Right atrium auricular region (tissue), 2 donors: ENCODE measurements at regions not wholly inside any gene's neighbourhood (a gene's known extent, or its start where the extent isn't known, plus 50 kb on each side); places are given as distances from the start of the nearest gene placed in this dataset.
A peak's percentile ranks its signal among the peaks of the same experiment; 100 is the strongest.
"Not testable (repeated sequence)": the region's sequence is repeated elsewhere in the genome, so short reads cannot be mapped to it uniquely, and the experiment has no call there.

Experiments
- DNase-seq: peaks from one replicate; pipeline ENCODE4 v3.0.0-alpha.2; 2019; ENCODE audit warnings: low spot score
- H3K27ac ChIP-seq, 2 donors: fragments of 200-600 bp; sonication (generic); 1 replicate in 1 of 2; 2 replicates in 1 of 2; pipeline ENCODE4 v1.5.1; 2016 to 2019
- H3K27me3 ChIP-seq, 2 donors: fragments of 200-600 bp; sonication (generic); one replicate each; pipeline versions ENCODE4 v1.5.1 to v1.6.0; 2017 to 2019
- H3K36me3 ChIP-seq: fragments of 200-600 bp; sonication (generic); one replicate; pipeline ENCODE4 v1.5.1; 2016
- H3K4me1 ChIP-seq, 2 donors: fragments of 200-600 bp; sonication (generic); one replicate each; pipeline versions ENCODE4 v1.5.1 to v1.6.0; 2017 to 2019
- H3K4me3 ChIP-seq, 2 donors: fragments of 200-600 bp; sonication (generic); 1 replicate in 1 of 2; 2 replicates in 1 of 2; pipeline ENCODE4 v1.5.1; 2017 to 2019; ENCODE audit warnings: mild to moderate bottlenecking in 1 of 2, moderate library complexity in 1 of 2
- H3K9me3 ChIP-seq, 2 donors: fragments of 200-600 bp; sonication (generic); one replicate each; pipeline ENCODE4 v1.5.1; 2019
- CTCF ChIP-seq, 2 donors: fragments of 200-600 bp; sonication (generic); IDR thresholded peaks; one replicate each; pipeline ENCODE4 v1.5.1; 2019; ENCODE audit warnings: antibody characterized with exemption in 2 of 2

DNA sequence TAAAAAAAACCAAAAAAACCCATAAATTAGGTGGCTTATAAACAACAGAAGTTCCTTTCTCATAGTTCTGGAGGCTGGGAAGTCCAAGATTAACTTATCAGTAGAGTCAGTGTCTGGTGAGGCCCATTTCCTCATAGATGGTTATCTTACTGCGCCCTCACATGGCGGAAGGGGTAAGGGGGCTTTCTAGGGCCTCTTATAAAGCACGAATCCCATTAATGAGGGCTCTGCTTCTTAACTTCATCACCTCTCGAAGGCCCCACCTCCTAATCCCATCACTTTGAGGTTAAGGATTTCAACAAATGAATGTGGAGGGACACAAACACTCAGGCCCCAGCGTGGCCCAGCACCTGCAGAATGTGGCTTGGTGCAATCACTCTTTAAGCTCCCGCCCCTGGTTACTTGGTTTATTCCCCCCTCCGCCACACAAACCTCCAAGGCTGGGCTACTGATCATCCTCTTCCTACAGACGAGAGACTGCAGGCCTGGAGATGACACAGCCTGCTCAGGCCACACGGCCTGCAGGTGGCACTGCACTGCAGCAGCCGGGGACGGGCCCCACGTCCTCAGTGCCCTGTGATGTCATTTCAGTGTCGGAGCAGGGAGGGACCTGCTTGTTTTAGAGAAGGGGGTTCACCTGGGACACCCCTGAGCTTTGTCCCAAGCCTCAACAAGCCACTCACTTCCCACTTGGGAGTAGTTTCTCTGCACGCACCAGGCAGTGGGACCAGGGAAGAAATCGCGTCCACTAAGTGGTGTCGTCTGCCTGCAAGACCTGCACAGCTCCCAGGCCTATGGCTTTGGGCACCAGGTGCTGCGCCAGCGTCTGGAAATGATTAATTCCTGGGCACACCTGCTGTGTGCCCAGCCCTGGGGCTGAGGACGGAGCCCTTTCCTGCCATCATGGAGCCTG, 178.5 kb downstream of the NPIPB11 start:
- H3K27ac ChIP-seq, H3K4me3 ChIP-seq, H3K36me3 ChIP-seq, H3K9me3 ChIP-seq, H3K27me3 ChIP-seq: not testable (repeated sequence)
- peaks cover 0 to 10% of the 10 kb centered on the region in 2 donors for H3K4me1 ChIP-seq
- DNase-seq: peak; percentile 81
- TF ChIP-seq CTCF (IDR thresholded peaks at IDR 0.05): peak; percentile 41 to 64

DNA sequence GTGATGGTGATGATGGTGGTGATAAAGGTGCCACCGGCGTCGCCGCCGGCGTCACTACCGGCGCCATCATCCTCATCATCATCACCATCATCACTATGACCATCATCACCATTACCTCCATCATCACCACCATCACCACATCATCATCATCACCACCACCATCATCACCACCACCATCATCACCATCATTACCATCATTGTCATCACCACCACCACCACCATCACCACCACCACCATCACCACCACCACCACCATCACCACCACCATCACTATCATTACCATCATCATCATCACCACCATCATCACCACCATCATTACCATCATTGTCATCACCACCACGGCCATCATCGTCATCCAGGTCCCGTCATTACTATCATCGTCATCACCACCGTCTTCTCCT, 179.7 kb downstream of the NPIPB11 start:
- Histone ChIP-seq H3K27me3 (no peaks in the 10 kb centered on the region), H3K36me3 (no peaks in the 10 kb centered on the region), H3K27ac (no peak overlapping the region), H3K4me1 (peaks cover 0 to 10% of the 10 kb centered on the region in 2 donors), H3K4me3 (no peak overlapping the region), H3K9me3 (no peaks in the 10 kb centered on the region)
- no peak for TF ChIP-seq CTCF (IDR thresholded peaks at IDR 0.05)
- no peak for DNase-seq

DNA sequence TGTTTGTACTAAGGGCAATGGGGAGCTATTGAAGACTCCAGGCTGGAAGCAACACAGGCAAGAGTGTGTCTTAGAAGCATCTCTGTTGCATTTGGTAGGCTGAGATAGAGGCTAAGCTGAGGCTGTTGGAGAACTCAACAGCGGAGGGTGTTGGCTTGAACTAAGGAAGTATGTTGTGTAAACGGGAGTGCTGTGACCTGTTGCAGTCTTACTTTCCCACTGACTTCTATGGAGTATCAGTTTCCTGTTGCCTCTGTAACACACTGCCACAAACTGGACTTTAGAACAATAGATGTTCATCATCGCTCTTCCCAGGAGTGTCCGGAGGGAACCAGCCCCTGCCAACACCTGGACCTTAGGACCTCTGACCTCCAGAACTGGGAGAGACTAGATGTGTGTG, 181.8 kb downstream of the NPIPB11 start:
- H3K4me1 ChIP-seq: peaks cover 0 to 12% of the 10 kb centered on the region in 2 donors
- H3K27ac ChIP-seq, H3K4me3 ChIP-seq, H3K9me3 ChIP-seq, H3K27me3 ChIP-seq, H3K36me3 ChIP-seq: not testable (repeated sequence)
- DNase-seq: peak; percentile 55

DNA sequence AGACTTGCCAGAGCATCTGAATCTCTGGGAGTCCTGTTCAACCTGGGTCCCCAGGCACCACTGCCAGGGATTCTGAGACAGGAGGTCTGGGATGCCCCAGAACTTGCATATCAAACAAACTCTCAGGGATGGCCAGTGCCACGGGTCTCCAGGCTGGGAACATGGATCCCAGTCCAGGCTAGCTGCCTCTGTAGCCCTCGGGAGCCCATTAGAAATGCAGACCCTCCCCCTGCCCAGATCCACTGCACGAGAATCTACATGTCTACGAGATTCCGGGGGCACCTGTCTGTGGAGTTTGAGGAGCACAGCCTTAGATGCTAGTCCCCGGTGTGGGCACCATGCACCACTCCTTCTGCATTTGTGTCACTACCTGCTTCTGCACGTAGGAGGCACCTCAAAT, 183.9 kb downstream of the NPIPB11 start:
- H3K4me3 ChIP-seq, H3K27me3 ChIP-seq, DNase-seq, H3K36me3 ChIP-seq, H3K4me1 ChIP-seq, H3K9me3 ChIP-seq, H3K27ac ChIP-seq: not testable (repeated sequence)

DNA sequence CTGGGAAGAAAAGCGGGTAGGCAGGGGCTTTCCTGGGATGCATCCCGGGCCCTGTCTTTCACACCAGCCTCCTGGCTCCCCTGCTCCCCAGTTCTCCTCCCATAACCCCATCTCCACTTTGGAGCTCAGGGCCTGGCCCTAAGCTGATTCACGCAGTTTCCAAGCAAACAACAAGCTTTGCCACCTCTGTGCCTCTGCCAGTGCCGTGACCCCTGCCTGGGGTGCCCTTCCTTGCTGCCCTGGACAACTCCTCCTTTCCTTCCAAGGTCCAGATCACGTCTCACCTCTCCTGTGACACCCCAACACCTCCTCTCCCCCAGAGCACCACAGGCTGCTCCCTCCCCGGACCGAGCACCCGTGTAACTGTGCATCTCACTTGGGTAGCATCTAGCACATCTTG, 184.5 kb downstream of the NPIPB11 start:
- not testable (repeated sequence) for H3K4me1 ChIP-seq, H3K27me3 ChIP-seq, H3K36me3 ChIP-seq, H3K9me3 ChIP-seq, H3K4me3 ChIP-seq, DNase-seq
- peak overlapping the region in 1 of 2 donors; percentile 4 for H3K27ac ChIP-seq

- DNase-seq, H3K36me3 ChIP-seq, H3K9me3 ChIP-seq, H3K4me3 ChIP-seq, H3K4me1 ChIP-seq, H3K27me3 ChIP-seq: not testable (repeated sequence)
- peak overlapping the region in 1 of 2 donors; percentile 4 for H3K27ac ChIP-seq
Measured at GRCh38 chr16:29221281-29221955, 185.1 kb downstream of the NPIPB11 start.

DNA sequence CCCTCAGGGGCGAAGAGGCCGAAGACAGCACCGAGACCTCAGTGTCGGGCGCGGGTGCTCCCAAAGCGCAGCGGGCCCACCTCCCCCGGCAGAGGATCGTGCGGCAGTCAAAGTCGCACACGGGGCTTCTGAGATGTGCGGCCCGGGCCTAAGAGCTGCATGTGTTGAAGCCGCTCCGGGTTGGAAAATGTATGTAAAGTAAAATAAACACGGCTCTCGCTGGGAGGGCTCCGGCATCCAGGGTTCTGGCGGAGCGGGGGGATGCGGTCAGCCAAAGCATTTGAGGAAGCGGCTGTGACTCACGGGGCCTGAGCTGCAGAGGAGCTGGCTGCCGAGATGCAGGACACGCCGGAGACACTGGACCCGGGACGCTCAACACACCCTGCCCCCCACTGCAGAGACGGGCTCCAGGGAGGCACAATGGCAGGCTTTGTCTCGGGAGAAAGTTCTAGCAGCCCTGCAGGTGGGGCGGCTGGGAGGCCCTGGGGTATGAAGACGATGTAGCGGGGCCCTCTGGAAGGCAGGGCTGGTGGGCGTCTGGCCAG, 185.8 kb downstream of the NPIPB11 start:
- not testable (repeated sequence) for H3K4me1 ChIP-seq, DNase-seq, H3K27me3 ChIP-seq, H3K9me3 ChIP-seq, H3K36me3 ChIP-seq
- Histone ChIP-seq H3K4me3 (peak overlapping the region in 1 of 2 donors; percentile 11), H3K27ac (peak overlapping the region; percentile 25 to 39)

GRCh38 chr16:29219966-29220646, 186.4 kb downstream of the NPIPB11 start:
- DNase-seq, H3K9me3 ChIP-seq, H3K27me3 ChIP-seq, H3K36me3 ChIP-seq, H3K4me1 ChIP-seq: not testable (repeated sequence)
- Histone ChIP-seq H3K4me3 (peak overlapping the region in 1 of 2 donors; percentile 11), H3K27ac (peak overlapping the region; percentile 25 to 39)

DNA sequence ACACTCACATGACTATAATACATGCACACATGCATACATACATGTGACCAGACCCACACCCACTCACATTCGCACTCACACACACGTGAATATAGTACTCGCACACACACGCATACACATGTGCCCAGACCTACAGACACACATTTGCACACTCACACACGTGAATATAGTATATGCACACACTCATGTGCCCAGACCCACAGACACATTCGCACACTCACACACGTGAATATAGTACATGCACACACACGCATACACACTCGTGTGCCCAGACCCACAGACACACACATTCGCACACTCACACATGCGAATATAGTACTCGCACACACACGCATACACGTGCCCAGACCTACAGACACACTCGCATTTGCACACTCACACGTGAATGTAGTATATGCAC, 186.9 kb downstream of the NPIPB11 start:
- not testable (repeated sequence) for DNase-seq

DNA sequence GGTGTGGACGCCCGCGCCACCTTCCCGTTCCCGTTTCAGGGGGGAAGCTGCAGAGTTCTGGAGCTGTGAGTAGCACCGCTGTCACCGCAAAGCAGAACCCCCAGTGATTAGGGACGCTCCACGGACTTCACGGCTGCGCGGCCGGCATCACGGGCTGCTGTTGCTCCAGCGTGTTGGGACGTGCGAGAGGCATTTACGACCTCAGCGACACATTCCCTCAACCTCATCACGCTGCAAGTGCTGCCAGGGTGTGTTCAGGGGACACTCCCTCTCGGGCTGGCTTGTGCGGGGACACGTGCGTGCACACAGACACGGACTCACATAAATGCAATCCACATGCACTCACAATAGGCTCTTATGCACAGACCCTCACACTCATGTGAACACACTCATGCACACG, 187.9 kb downstream of the NPIPB11 start:
- H3K27me3 ChIP-seq, H3K9me3 ChIP-seq, H3K4me3 ChIP-seq, H3K36me3 ChIP-seq, H3K4me1 ChIP-seq, H3K27ac ChIP-seq, DNase-seq: not testable (repeated sequence)

More for the DNA sequence above, 186.9 kb downstream of the NPIPB11 start:
- not testable (repeated sequence) for H3K27me3 ChIP-seq, H3K9me3 ChIP-seq, H3K36me3 ChIP-seq, H3K4me1 ChIP-seq, H3K4me3 ChIP-seq
- H3K27ac ChIP-seq: peak overlapping the region in 1 of 2 donors; percentile 39

GRCh38 chr16:29218171-29218570, 188.3 kb downstream of the NPIPB11 start:
- not testable (repeated sequence) for H3K4me1 ChIP-seq, H3K27me3 ChIP-seq, DNase-seq, H3K9me3 ChIP-seq, H3K4me3 ChIP-seq, H3K27ac ChIP-seq, H3K36me3 ChIP-seq

DNA sequence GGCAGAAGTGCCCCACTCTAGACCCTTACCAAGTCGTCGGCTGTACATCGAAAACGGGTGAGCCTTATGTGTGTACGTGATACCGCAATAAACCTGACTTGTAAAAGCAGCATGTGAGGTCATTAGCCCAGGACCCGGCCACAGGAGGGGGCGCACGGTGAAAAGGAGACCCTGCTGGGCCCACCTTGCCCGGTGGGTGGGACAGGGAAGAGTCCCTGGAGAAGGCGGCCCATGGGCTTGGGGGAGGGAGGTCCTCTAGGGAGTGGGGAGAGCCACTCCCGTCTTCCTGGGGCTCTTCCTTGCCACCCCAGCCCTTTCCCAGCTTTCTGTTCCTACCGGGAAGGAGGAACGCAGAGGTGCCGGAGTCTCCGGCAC, 188.8 kb downstream of the NPIPB11 start:
- not testable (repeated sequence) for H3K4me1 ChIP-seq, H3K27ac ChIP-seq, H3K27me3 ChIP-seq, H3K36me3 ChIP-seq, DNase-seq, H3K9me3 ChIP-seq, H3K4me3 ChIP-seq
